GM12891 (cell line): ENCODE measurements at regions not wholly inside any gene's neighbourhood (a gene's known extent, or its start where the extent isn't known, plus 50 kb on each side); places are given as distances from the start of the nearest gene placed in this dataset.

Experiments used
- POLR2A ChIP-seq: IDR thresholded peaks from 2 replicates; pipeline ENCODE4 v1.6.1; 2011; ENCODE audit warnings: low read depth, low read length, control low read depth
- POLR2AphosphoS5 ChIP-seq: IDR thresholded peaks from 2 replicates; pipeline ENCODE4 v1.6.1; 2011; ENCODE audit warnings: low read depth, low read length, control low read depth

DNA sequence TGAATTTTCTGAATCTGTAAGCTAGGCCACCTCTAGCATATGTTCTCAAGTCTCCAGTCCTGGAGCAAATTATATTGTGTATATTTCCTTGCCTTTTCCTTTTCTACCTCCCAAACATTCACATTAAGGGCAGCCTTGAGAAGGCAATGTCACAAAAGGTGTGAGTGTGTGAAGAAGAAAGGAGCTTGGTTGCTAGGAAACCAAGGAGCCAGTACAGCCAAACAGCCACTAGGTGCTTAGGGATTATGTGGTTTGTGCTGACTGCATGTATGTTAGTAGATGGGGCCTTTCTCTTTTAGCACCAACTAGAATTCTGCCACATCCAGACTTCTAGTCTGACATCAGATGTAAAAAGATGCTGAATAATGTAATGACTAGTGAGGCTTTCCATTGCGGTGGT lies 118.8 kb upstream of the DAZL start:
- no peak for TF ChIP-seq POLR2AphosphoS5
- TF ChIP-seq POLR2A = no peak
